Fibroblast of lung (primary cell): ENCODE measurements at regions not wholly inside any gene's neighbourhood (a gene's known extent, or its start where the extent isn't known, plus 50 kb on each side); places are given as distances from the start of the nearest gene placed in this dataset.

ENCODE experiments used
- DNase-seq, 2 donors: peaks; one replicate each; pipeline versions ENCODE4 v3.0.0 to v3.0.0-alpha.2; 2010; ENCODE audit warnings: low read depth in 2 of 2
- H2AFZ ChIP-seq: 2 replicates; pipeline ENCODE4 v1.5.1; 2012; ENCODE audit warnings: low read length, control low read depth, inconsistent platforms
- H3K27ac ChIP-seq: 2 replicates; pipeline ENCODE4 v1.5.1; 2011; ENCODE audit warnings: low read length, control low read depth; ENCODE audit not compliant: insufficient read depth
- H3K27me3 ChIP-seq: 2 replicates; pipeline ENCODE4 v1.5.1; 2011; ENCODE audit warnings: mild to moderate bottlenecking, low read length; ENCODE audit not compliant: control insufficient read depth, insufficient read depth
- H3K36me3 ChIP-seq: 2 replicates; pipeline ENCODE4 v1.5.1; 2011; ENCODE audit warnings: low read length; ENCODE audit not compliant: control insufficient read depth, insufficient read depth
- H3K4me1 ChIP-seq: 2 replicates; pipeline ENCODE4 v1.5.1; 2011; ENCODE audit warnings: low read length; ENCODE audit not compliant: control insufficient read depth, insufficient read depth; ENCODE audit errors: extremely low read depth
- H3K4me2 ChIP-seq: 2 replicates; pipeline ENCODE4 v1.5.1; 2011; ENCODE audit warnings: low read length, control low read depth; ENCODE audit not compliant: insufficient read depth; ENCODE audit errors: extremely low read depth
- H3K4me3 ChIP-seq, 4 experiments: fragments of 200-600 bp in 1 of 4; sonication (generic) in 1 of 4; replicated peaks in 1 of 4; 2 replicates each; pipeline ENCODE4 v1.5.1; 2011 to 2016; ENCODE audit warnings: low read length in 4 of 4, low read depth in 3 of 4, mild to moderate bottlenecking in 3 of 4, control low read depth in 2 of 4, inconsistent platforms in 1 of 4, mixed read lengths in 1 of 4; ENCODE audit not compliant: insufficient read depth in 1 of 4; ENCODE audit errors: control extremely low read depth in 1 of 4
- H3K79me2 ChIP-seq: 2 replicates; pipeline ENCODE4 v1.5.1; 2012; ENCODE audit warnings: mild to moderate bottlenecking, low read length, inconsistent platforms; ENCODE audit not compliant: control insufficient read depth, insufficient read depth
- H3K9ac ChIP-seq: 2 replicates; pipeline ENCODE4 v1.5.1; 2011; ENCODE audit warnings: mild to moderate bottlenecking, low read length, control low read depth; ENCODE audit not compliant: insufficient read depth
- H3K9me3 ChIP-seq: 2 replicates; pipeline ENCODE4 v1.5.1; 2012; ENCODE audit warnings: low read depth, low read length; ENCODE audit not compliant: control insufficient read depth, insufficient read depth
- H4K20me1 ChIP-seq: 2 replicates; pipeline ENCODE4 v1.5.1; 2011; ENCODE audit warnings: low read length; ENCODE audit not compliant: control insufficient read depth, insufficient read depth; ENCODE audit errors: extremely low read depth
- EZH2 ChIP-seq: IDR thresholded peaks from 2 replicates; pipeline ENCODE4 v1.5.1; 2012; ENCODE audit warnings: low read length, control low read depth, mild to moderate bottlenecking; ENCODE audit errors: missing control alignments
- TF ChIP-seq, protein P1 (sequence below), 2 donors: IDR thresholded peaks in 1 of 2; conservative IDR thresholded peaks in 1 of 2; 1 replicate in 1 of 2; 2 replicates in 1 of 2; pipeline ENCODE4 v1.5.1; 2011 to 2012; ENCODE audit warnings: low read length in 2 of 2, control low read depth in 1 of 2, inconsistent platforms in 1 of 2, low read depth in 1 of 2, mild to moderate bottlenecking in 1 of 2

DNA sequence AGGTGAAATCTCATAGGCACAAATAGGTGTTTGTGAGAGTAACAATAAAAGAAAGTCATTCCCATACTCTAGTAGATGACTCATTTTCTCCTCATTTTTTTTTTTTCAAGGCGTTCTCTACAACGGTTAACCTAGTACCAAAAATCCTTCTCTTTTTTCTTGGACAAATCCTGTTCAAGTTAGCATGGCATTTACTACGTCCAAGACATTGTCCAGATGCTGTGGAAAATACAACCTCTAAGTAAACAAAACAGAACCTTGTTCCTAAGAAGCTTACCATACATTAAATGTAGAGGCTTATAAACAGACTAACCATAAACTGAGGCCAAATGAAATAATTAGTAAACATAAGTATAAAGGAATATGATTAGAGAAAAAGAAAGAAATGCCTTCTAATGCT, 76.2 kb upstream of the RGS4 start:
- no peak for DNase-seq

DNA sequence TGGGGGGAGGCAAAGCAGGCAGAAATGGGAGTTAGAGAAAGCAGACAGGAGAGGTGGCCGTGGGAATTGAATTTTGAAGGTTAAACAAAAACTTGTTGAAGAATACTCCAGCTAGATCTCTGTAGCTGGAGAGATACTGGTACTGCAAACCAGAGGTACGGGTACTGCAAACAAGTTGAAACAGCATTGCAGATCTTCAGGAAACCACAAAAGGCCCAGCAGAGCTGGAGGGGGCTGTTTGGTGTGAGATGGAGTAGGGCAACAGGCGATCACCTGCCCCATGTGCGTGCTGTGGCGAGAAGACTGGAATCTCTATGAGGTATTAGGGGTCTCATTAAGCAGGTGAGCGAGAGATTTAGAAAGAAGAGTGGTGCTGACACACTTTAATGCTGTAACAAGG, 77.7 kb upstream of the RGS4 start:
- Histone ChIP-seq H3K4me2 (no peak overlapping the region), H3K4me1 (no peaks in the 10 kb centered on the region), H3K4me3 (no peak overlapping the region), H3K9ac (no peak overlapping the region), H3K9me3 (no peaks in the 10 kb centered on the region), H4K20me1 (no peaks in the 10 kb centered on the region), H3K36me3 (no peaks in the 10 kb centered on the region), H3K27me3 (no peaks in the 10 kb centered on the region), H3K27ac (no peak overlapping the region), H3K79me2 (no peaks in the 10 kb centered on the region), H2AFZ (no peak overlapping the region)
- TF ChIP-seq EZH2 = no peak
- TF ChIP-seq, protein P1, sequence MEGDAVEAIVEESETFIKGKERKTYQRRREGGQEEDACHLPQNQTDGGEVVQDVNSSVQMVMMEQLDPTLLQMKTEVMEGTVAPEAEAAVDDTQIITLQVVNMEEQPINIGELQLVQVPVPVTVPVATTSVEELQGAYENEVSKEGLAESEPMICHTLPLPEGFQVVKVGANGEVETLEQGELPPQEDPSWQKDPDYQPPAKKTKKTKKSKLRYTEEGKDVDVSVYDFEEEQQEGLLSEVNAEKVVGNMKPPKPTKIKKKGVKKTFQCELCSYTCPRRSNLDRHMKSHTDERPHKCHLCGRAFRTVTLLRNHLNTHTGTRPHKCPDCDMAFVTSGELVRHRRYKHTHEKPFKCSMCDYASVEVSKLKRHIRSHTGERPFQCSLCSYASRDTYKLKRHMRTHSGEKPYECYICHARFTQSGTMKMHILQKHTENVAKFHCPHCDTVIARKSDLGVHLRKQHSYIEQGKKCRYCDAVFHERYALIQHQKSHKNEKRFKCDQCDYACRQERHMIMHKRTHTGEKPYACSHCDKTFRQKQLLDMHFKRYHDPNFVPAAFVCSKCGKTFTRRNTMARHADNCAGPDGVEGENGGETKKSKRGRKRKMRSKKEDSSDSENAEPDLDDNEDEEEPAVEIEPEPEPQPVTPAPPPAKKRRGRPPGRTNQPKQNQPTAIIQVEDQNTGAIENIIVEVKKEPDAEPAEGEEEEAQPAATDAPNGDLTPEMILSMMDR (conservative IDR thresholded peaks at IDR 0.05 in 1 of 2, IDR thresholded peaks at IDR 0.05 in 1 of 2; ENCODE audit: low read depth in 1 of 2, low read length in 2 of 2) = no peak
- DNase-seq = no peak

More for the DNA sequence above, 76.2 kb upstream of the RGS4 start:
- no peak overlapping the region for H3K4me3 ChIP-seq
- H3K79me2 ChIP-seq = no peaks in the 10 kb centered on the region
- no peaks in the 10 kb centered on the region for H3K9me3 ChIP-seq
- TF ChIP-seq EZH2 = no peak
- TF ChIP-seq, protein P1 (conservative IDR thresholded peaks at IDR 0.05 in 1 of 2, IDR thresholded peaks at IDR 0.05 in 1 of 2; ENCODE audit: low read depth in 1 of 2, low read length in 2 of 2) = no peak
- no peaks in the 10 kb centered on the region for H3K27me3 ChIP-seq
- H4K20me1 ChIP-seq = no peaks in the 10 kb centered on the region
- H3K9ac ChIP-seq = no peak overlapping the region
- H3K4me1 ChIP-seq = peaks cover 3% of the 10 kb centered on the region
- H3K4me2 ChIP-seq = no peak overlapping the region
- H2AFZ ChIP-seq = no peak overlapping the region
- no peak overlapping the region for H3K27ac ChIP-seq
- H3K36me3 ChIP-seq = no peaks in the 10 kb centered on the region

GRCh38 chr1:162990665-162991064, 78.5 kb upstream of the RGS4 start:
- Histone ChIP-seq H3K4me1 (no peaks in the 10 kb centered on the region), H3K27ac (no peak overlapping the region), H3K27me3 (no peaks in the 10 kb centered on the region), H4K20me1 (no peaks in the 10 kb centered on the region), H2AFZ (no peak overlapping the region), H3K9ac (no peak overlapping the region), H3K9me3 (no peaks in the 10 kb centered on the region), H3K4me3 (no peak overlapping the region), H3K4me2 (no peak overlapping the region), H3K36me3 (no peaks in the 10 kb centered on the region), H3K79me2 (no peaks in the 10 kb centered on the region)
- no peak for TF ChIP-seq EZH2
- TF ChIP-seq, protein P1 (conservative IDR thresholded peaks at IDR 0.05 in 1 of 2, IDR thresholded peaks at IDR 0.05 in 1 of 2; ENCODE audit: low read depth in 1 of 2, low read length in 2 of 2) = no peak
- DNase-seq = peak in 1 of 2 donors; percentile 81
